ENCODE measurements at regions not wholly inside any gene's neighbourhood (a gene's known extent, or its start where the extent isn't known, plus 50 kb on each side); places are given as distances from the start of the nearest gene placed in this dataset.

DNA sequence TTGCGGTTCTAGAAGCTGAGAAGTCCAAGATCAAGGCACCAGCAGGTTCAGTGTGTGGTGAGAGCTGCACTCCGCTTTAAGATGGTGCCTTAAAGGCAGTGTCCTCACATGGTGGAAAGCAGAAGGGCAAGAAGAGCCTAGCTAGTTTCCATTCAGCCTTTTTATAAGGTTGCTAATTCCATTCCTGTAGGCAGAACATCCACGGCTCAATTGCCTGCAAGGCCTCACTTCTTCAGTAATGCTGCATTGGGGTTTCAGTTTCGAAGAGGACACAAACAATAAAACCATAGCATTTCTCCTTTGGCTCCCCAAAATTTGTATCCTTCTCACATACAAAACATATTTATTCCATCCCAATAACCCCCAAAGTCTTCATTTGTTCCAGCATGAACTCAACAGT lies 109.5 kb upstream of the KCND2 start:
- no peak for TF ChIP-seq EZH2 (IDR thresholded peaks at IDR 0.05; ENCODE audit: borderline replicate concordance, low read depth, low read length, severe bottlenecking)
- TF ChIP-seq, protein P1, sequence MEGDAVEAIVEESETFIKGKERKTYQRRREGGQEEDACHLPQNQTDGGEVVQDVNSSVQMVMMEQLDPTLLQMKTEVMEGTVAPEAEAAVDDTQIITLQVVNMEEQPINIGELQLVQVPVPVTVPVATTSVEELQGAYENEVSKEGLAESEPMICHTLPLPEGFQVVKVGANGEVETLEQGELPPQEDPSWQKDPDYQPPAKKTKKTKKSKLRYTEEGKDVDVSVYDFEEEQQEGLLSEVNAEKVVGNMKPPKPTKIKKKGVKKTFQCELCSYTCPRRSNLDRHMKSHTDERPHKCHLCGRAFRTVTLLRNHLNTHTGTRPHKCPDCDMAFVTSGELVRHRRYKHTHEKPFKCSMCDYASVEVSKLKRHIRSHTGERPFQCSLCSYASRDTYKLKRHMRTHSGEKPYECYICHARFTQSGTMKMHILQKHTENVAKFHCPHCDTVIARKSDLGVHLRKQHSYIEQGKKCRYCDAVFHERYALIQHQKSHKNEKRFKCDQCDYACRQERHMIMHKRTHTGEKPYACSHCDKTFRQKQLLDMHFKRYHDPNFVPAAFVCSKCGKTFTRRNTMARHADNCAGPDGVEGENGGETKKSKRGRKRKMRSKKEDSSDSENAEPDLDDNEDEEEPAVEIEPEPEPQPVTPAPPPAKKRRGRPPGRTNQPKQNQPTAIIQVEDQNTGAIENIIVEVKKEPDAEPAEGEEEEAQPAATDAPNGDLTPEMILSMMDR (IDR thresholded peaks at IDR 0.05; ENCODE audit: borderline replicate concordance, extremely low read depth, low read length, poor library complexity, severe bottlenecking), result no peak
- Histone ChIP-seq H3K27ac (ENCODE audit: low read length) (no peak overlapping the region), H3K27me3 (ENCODE audit: insufficient read depth, low read length, poor library complexity) (no peaks in the 10 kb centered on the region), H3K36me3 (ENCODE audit: insufficient read depth, low read length) (no peaks in the 10 kb centered on the region), H3K9ac (ENCODE audit: low read depth, low read length) (no peak overlapping the region), H3K4me3 (ENCODE audit: low read depth in 1 of 2, low read length in 2 of 2) (no peak overlapping the region), H3K79me2 (ENCODE audit: insufficient read depth, low read length) (no peaks in the 10 kb centered on the region), H2AFZ (ENCODE audit: low read depth, low read length) (no peak overlapping the region), H3K4me1 (ENCODE audit: insufficient read depth, low read length) (no peaks in the 10 kb centered on the region), H4K20me1 (ENCODE audit: insufficient read depth, low read length) (no peaks in the 10 kb centered on the region), H3K4me2 (ENCODE audit: insufficient read depth, low read length) (no peak overlapping the region), H3K9me3 (ENCODE audit: insufficient read depth, low read length, severe bottlenecking) (no peaks in the 10 kb centered on the region)
- ATAC-seq (ENCODE audit: insufficient read depth, low read depth) (no peak), DNase-seq (no peak)

DNA sequence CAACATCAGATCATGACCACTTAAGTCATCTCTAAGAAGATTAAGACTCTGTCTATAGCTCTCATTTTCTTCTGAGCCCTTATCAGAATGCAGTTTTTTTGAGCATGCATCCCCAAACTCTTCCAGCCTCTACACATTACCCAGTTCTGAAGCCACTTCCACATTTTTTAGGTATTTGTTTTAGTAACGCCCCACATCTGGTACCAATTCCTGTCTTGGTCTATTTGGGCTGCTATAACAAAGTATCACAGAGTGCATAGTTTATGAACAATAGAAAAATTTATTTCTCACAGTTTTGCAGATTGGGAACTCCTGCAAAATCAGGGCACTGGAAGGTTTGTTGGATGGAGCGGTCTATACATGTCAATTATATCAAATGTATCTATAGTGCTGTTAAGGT lies 107.7 kb upstream of the KCND2 start:
- Histone ChIP-seq H3K27ac (ENCODE audit: low read length) (no peak overlapping the region), H2AFZ (ENCODE audit: low read depth, low read length) (no peak overlapping the region), H4K20me1 (ENCODE audit: insufficient read depth, low read length) (no peaks in the 10 kb centered on the region), H3K4me2 (ENCODE audit: insufficient read depth, low read length) (no peak overlapping the region), H3K4me1 (ENCODE audit: insufficient read depth, low read length) (no peaks in the 10 kb centered on the region), H3K79me2 (ENCODE audit: insufficient read depth, low read length) (no peaks in the 10 kb centered on the region), H3K9me3 (ENCODE audit: insufficient read depth, low read length, severe bottlenecking) (no peaks in the 10 kb centered on the region), H3K4me3 (ENCODE audit: low read depth in 1 of 2, low read length in 2 of 2) (no peak overlapping the region), H3K27me3 (ENCODE audit: insufficient read depth, low read length, poor library complexity) (no peaks in the 10 kb centered on the region), H3K9ac (ENCODE audit: low read depth, low read length) (no peak overlapping the region), H3K36me3 (ENCODE audit: insufficient read depth, low read length) (no peaks in the 10 kb centered on the region)
- no peak for DNase-seq
- TF ChIP-seq, protein P1 (IDR thresholded peaks at IDR 0.05; ENCODE audit: borderline replicate concordance, extremely low read depth, low read length, poor library complexity, severe bottlenecking), result no peak
- TF ChIP-seq EZH2 (IDR thresholded peaks at IDR 0.05; ENCODE audit: borderline replicate concordance, low read depth, low read length, severe bottlenecking), result no peak
- ATAC-seq (ENCODE audit: insufficient read depth, low read depth), result no peak

DNA sequence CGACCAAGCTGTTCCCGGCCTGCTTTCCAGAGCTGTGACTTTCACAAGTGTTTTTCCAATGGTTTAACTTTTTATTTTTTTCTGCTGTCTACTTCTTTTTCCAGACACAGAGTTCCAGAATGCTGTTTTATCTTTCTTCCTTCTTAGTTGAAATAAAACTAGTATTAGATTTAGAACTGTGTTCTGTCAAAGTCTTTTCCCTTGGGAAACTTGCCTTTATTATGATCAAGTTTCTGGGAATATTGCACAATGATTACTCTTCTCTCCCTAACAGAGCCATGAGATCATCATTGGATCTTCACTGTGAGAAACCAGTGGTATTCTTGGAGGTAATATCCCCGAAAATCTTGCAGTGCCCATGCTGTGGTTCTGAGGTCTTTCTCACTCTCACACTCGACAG lies 104.9 kb upstream of the KCND2 start:
- Histone ChIP-seq H3K27me3 (ENCODE audit: insufficient read depth, low read length, poor library complexity) (no peaks in the 10 kb centered on the region), H3K9ac (ENCODE audit: low read depth, low read length) (no peak overlapping the region), H3K36me3 (ENCODE audit: insufficient read depth, low read length) (no peaks in the 10 kb centered on the region), H3K79me2 (ENCODE audit: insufficient read depth, low read length) (no peaks in the 10 kb centered on the region), H3K4me2 (ENCODE audit: insufficient read depth, low read length) (no peak overlapping the region), H4K20me1 (ENCODE audit: insufficient read depth, low read length) (no peaks in the 10 kb centered on the region), H2AFZ (ENCODE audit: low read depth, low read length) (no peak overlapping the region), H3K27ac (ENCODE audit: low read length) (no peak overlapping the region), H3K4me1 (ENCODE audit: insufficient read depth, low read length) (no peaks in the 10 kb centered on the region), H3K4me3 (ENCODE audit: low read depth in 1 of 2, low read length in 2 of 2) (no peak overlapping the region), H3K9me3 (ENCODE audit: insufficient read depth, low read length, severe bottlenecking) (no peaks in the 10 kb centered on the region)
- DNase-seq (no peak), ATAC-seq (ENCODE audit: insufficient read depth, low read depth) (no peak)
- TF ChIP-seq EZH2 (IDR thresholded peaks at IDR 0.05; ENCODE audit: borderline replicate concordance, low read depth, low read length, severe bottlenecking), result no peak
- TF ChIP-seq, protein P1 (IDR thresholded peaks at IDR 0.05; ENCODE audit: borderline replicate concordance, extremely low read depth, low read length, poor library complexity, severe bottlenecking), result no peak

All from DND-41 (cell line).